HG03196 (cell line): ENCODE measurements at regions not wholly inside any gene's neighbourhood (a gene's known extent, or its start where the extent isn't known, plus 50 kb on each side); places are given as distances from the start of the nearest gene placed in this dataset.
"Not testable (repeated sequence)": the region's sequence is repeated elsewhere in the genome, so short reads cannot be mapped to it uniquely, and the experiment has no call there.

Source experiments
- ATAC-seq: cut with Tn5 transposase; IDR thresholded peaks from one replicate; pipeline ENCODE4 v1.9.1; 2021; ENCODE audit not compliant: unreplicated experiment

- ATAC-seq = no peak
Observed at GRCh38 chr11:91093141-91093540, 870.3 kb upstream of the CHORDC1 start.

GRCh38 chr11:91091563-91091962 lies 868.7 kb upstream of the CHORDC1 start:
- no peak for ATAC-seq

GRCh38 chr11:91086028-91086427 lies 863.2 kb upstream of the CHORDC1 start:
- no peak for ATAC-seq

- ATAC-seq = no peak
Observed at GRCh38 chr11:91082255-91082654, 859.4 kb upstream of the CHORDC1 start.

GRCh38 chr11:91081440-91082043 lies 858.7 kb upstream of the CHORDC1 start:
- ATAC-seq = no peak

- ATAC-seq = no peak
Observed at GRCh38 chr11:91078221-91078620, 855.4 kb upstream of the CHORDC1 start.

- no peak for ATAC-seq
Observed at GRCh38 chr11:91075032-91075695, 852.3 kb upstream of the CHORDC1 start.

GRCh38 chr11:91067666-91068065 lies 844.8 kb upstream of the CHORDC1 start:
- no peak for ATAC-seq

- no peak for ATAC-seq
Observed at GRCh38 chr11:91066456-91067047, 843.7 kb upstream of the CHORDC1 start.

GRCh38 chr11:91063399-91063798 lies 840.5 kb upstream of the CHORDC1 start:
- ATAC-seq = not testable (repeated sequence)

GRCh38 chr11:91047882-91048281 lies 825.0 kb upstream of the CHORDC1 start:
- ATAC-seq = no peak

- ATAC-seq = no peak
Observed at GRCh38 chr11:91046261-91046660, 823.4 kb upstream of the CHORDC1 start.

- no peak for ATAC-seq
Observed at GRCh38 chr11:91041626-91042025, 818.8 kb upstream of the CHORDC1 start.

- no peak for ATAC-seq
Observed at GRCh38 chr11:91023731-91024130, 800.9 kb upstream of the CHORDC1 start.

- no peak for ATAC-seq
Observed at GRCh38 chr11:91011503-91011902, 788.7 kb upstream of the CHORDC1 start.

GRCh38 chr11:91005458-91005857 lies 782.6 kb upstream of the CHORDC1 start:
- no peak for ATAC-seq

- no peak for ATAC-seq
Observed at GRCh38 chr11:90997241-90997640, 774.4 kb upstream of the CHORDC1 start.

- not testable (repeated sequence) for ATAC-seq
Observed at GRCh38 chr11:90972159-90972558, 749.3 kb upstream of the CHORDC1 start.

- no peak for ATAC-seq
Observed at GRCh38 chr11:90947930-90948329, 725.1 kb upstream of the CHORDC1 start.

- no peak for ATAC-seq
Observed at GRCh38 chr11:90930252-90930651, 707.4 kb upstream of the CHORDC1 start.

- ATAC-seq = no peak
Observed at GRCh38 chr11:90919332-90919731, 696.5 kb upstream of the CHORDC1 start.

GRCh38 chr11:90916706-90917105 lies 693.9 kb upstream of the CHORDC1 start:
- no peak for ATAC-seq
